NCI-H2171 treated with DMSO at 0.1 percent for 48 hours (cell line): ENCODE measurements at regions not wholly inside any gene's neighbourhood (a gene's known extent, or its start where the extent isn't known, plus 50 kb on each side); places are given as distances from the start of the nearest gene placed in this dataset.
"Not testable (repeated sequence)": the region's sequence is repeated elsewhere in the genome, so short reads cannot be mapped to it uniquely, and the experiment has no call there.

Source experiments
- DNase-seq: peaks from one replicate; lab custom pipeline; 2025; lab: John Stamatoyannopoulos, UW

DNA sequence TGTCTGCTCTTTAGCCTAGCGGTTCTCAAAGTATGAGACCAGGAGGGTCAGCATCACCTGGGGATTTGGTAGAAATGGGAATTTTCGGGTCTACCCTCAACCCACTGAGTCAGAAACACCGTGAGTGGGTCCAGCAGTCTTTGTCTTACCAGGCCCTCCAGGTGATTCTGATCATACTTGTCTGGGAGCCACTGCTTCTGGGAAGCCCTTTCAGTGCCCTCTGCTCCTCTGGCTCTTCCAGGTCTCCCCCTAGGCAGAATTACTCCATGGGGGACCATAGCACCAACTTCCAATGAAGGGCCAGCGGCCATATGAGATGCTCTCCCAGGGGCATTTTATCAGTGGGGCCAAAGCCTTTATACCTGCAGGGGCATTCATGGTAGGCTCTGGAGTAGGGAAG is 81.0 kb upstream of the ETV3 start:
- no peak for DNase-seq

DNA sequence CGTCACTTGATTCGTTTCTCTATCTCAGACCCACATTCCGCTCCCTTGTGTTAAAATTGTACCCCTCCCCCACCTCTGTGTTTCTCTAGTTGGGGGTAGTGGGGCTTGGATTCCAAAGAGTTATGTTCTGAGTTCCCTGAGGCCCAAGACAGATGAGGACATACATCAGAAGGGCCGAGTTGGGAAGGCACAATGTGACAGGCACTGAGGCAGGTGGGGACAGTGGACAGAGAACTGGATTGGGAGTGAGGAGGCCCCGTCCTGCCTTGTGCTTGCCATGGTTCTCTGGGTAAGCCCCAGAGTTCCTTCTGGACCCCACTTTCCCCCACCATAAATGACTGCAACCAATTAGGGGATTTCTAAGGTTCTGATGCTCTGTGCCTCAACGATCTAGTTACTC is 80.5 kb upstream of the ETV3 start:
- no peak for DNase-seq

DNA sequence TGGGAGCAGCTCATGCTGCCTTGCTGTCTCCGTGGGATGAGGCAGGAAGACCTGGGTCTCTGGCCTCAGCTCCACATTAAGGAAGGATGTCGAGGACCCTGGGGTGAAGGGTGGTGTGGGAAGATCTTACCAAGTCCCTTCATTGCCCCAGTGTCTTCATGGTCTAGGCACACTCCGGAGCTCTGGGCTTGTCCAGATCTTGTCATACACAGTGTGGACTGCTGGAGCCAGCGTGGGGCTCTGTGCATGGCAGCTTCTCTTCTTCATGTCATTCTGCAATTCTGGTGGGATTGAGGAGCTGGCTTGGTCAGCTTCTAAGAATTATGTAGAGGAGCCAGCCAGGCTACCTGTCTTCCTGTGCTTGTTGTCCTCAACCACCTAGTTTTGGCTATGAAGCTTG is 79.3 kb upstream of the ETV3 start:
- no peak for DNase-seq

DNA sequence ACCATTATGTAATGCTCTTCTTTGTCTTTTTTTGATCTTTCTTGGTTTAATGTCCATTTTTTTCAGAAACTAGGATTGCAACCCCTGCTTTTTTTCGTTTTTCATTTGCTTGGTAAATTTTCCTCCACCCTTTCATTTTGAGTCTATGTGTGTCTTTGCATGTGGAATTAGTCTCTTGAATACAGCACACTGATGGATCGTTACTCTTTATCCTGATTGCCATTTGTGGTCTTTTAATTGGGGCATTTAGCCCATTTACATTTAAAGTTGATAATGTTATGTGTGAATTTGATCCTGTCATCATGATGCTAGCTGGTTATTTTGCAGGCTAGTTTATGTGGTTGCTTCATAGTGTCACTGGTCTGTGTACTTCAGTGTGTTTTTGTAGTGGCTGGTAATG is 75.6 kb upstream of the ETV3 start:
- DNase-seq = no peak

DNA sequence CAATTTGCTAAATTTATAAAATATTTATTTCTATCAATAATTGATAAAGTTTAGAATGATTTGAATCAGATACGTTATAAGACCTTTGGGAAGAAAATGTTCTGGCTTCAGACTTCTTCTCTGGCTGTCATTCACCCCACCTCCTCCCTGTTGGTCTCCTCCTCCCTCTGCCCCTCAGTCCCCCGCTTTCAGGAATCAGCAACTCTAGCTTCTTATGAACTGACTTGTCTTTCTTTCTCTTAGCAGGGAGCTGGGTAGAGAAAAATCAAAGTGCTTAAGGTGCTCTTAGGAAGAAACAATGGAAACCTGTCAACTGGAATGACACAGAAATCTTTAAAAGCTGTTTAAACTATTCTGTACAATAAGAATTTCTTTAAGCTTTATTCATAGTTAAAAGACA is 71.3 kb upstream of the ETV3 start:
- no peak for DNase-seq

DNA sequence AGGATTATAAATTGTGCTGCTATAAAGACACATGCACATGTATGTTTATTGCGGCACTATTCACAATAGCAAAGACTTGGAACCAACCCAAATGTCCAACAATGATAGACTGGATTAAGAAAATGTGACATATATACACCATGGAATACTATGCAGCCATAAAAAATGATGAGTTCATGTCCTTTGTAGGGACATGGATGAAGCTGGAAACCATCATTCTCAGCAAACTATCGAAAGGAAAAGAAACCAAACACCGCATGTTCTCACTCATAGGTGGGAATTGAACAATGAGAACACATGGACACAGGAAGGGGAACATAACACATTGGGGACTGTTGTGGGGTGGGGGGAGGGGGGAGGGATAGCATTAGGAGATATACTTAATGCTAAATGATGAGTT is 67.8 kb upstream of the ETV3 start:
- not testable (repeated sequence) for DNase-seq

DNA sequence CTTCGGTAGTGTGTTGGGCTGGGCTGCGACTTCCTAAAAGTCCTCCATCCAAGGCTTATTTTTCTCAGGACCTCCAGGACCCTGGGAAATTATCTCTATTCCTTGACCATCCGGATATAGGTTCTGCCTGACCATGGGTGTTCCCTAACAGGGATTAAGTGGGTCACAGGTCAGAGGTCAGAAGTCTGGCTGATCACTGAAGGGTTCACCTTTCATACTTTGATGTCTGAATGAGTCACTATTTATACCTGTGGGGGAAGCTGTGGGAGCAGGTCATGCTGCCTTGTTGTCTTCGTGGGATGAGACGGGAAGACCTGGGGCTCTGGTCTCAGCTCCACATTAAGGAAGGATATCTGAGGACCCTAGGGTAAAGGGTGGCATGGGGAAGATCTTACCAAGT is 65.0 kb upstream of the ETV3 start:
- DNase-seq = no peak

DNA sequence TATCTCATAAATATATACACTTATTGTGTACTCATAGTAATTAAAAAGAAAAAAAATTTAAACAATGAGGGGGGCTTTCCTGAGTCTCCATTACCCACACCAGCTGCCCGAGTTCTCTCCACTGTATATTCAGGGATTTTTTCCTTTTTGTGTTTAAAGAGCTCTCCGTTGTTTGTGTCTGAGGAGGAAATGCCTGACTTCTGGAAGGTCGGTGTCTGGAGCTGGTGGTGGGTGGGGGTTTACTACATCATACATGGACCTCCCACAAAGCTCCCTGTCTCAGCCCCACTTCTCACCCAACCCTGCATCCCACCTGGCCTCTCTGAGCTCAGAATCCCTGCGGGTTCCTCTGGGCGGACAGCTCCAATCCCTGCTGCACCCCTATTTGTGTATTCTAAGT is 64.1 kb upstream of the ETV3 start:
- DNase-seq = no peak

DNA sequence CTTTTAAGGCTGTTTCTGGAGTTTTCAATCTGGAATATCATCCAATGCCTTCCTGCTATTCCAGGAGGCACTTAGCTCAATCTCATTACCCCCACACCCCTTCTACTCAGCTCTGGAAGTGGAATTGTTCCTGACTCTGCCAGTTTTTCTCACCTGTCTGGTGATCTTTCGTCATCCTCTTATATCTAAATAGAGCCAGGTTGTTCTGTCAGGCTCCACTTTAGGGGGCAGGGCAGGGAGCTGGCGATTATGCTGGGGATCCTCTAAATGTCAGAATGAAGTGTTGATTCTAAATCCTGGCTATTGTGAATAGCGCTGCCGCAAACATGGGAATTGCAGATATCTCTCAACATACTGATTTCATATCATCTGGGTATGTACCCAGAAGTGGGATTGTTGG is 63.6 kb upstream of the ETV3 start:
- DNase-seq = no peak

DNA sequence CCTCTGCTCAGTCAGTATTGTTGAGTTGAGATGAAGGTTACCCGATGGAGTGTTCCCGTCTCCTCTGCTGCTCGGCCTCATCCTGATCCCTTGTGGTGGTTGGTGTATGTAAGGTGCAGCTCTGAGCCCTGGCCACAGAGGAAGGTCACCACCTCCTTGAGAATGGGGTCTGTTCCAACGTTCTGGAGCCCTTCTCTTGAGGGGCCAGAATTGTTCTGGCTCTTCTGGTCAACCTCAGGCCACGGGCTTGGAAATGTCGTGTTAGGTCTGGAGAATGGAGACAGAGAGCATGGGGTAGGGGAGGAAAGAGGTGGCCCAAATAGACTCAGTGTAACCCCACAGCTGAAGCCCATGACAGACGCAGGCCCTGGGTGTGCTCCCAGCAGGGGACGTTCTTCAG is 62.3 kb upstream of the ETV3 start:
- no peak for DNase-seq

DNA sequence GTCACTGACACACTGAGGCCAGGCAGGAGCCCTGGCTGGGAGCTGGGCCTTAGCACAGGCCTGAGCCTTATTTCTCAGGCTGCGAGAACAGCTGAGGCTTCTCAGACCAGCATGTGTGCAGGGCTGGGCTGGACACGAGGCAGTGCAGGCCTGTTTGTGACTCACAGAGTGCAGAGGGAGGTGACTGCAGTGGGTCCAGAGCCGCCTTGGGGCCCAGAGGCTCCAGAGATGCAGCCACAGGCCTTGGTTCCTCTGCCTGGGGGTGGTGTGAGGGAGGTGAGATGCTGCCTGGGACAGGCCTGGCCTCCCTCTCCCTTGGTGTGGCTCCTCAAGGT is 61.2 kb upstream of the ETV3 start:
- no peak for DNase-seq

DNA sequence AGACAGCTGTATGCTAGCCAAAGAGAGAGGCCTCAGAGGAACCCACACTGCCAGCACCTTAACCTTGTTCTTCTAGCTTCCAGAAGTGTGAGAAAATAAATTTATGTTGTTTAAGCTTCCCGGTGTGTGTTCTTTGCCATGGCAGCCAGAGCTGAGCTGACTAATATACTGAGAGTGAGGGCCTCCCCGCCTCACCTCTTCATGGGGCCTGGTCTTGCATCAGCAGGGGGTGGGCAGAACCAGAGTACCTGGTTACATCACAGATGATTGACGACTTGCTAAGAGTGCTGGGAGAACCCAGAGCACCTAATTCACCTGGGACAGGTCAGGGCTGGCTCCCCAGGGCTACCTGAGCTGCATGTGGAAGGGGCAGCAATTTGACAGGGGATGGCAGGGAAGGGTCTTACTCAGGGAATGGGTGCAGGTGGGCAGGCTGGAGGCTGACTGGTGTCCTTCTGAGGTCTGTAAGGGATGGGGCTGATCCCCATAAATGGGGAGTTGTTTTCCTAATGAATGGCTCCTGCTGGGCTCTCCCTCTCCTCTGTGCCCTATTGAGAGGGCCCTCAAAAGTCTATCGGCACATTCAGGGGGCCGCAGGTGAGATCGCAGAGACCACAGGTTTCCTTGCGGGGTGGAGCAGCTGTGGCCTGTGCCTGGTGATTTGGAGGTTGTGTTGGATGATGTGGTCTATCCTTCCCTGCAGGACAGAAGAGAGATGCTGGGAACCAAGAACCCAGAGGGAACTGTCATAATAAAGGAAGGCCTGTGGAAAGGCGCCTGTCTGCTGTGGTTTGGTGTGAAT is 60.6 kb upstream of the ETV3 start:
- no peak for DNase-seq

DNA sequence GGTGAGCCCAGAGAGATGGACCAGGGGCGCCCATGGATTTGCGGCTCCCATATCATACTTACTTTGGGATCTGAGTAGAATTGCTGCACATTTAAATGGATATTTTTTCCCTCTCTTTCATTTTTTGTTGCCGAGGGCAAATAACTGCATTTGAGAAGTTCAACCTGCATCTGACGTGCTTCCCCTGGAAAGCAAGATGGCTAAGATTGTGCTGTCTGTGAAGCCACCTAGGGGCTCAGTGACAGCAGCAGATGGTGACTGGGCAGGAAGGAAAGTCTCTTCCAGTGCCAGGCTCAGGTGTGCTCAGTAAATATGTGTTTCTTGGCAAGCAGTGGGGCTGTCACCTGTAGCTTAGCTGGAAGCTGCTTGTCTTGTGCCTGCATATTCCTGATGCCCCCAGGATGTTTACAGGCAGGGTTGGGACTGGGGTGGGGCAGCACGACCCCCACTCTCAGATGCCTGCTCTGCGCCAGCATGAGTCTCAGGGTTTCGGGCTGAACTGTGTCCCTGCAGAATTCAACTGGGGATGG is 59.8 kb upstream of the ETV3 start:
- peak; percentile 6 for DNase-seq

DNA sequence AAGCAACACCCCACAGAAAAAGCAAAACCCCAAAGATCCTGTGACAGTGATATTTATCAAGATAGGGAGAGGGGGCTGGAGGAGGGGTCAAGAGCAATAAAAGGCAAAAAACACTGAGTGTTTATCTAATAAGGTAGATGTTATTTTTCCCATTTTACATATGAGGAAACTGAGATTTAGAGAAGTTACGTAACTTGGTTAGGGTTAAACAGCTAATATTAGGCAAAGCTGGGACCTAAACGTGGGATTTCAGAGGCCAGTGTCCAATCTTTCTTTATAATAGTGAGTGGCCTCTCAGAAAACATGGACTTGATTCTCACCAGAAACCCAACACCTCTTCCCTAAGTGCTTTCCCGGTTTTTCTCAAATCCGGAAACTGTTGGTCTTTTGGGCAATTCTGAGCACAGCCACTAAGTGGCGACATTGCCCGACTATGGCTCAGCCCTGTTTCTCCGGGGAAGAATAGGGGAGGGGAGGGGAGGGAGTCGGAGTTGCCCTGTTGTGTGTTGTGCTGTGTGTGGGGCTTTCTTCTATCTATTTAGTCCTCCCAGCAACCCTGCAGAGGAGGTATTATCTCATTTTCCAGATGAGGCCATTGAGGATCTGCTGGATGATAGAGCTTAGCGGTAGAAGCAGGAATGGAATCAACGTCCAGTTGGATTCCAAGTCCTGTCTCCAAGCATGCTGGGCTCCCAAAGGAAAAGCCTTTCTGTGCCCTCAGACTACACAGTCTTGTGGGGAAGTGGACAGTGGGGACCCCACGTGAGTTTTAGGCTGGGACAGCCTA is 58.7 kb upstream of the ETV3 start:
- DNase-seq = peak; percentile 17

DNA sequence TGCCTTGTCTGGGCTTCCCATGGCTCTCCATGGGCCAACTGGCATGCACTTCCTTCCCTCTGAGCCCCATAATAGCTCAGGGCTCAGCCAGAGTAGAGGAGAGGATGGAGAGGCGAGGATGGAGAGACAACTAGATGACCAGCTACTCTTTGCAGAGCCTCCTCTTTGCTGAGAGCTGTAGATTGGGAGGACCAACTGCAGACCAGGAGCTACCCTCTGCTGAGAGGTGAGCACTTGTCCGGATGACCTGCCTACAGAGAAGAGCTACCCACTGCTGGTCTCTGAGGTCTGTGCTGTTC is 58.0 kb upstream of the ETV3 start:
- DNase-seq = no peak

DNA sequence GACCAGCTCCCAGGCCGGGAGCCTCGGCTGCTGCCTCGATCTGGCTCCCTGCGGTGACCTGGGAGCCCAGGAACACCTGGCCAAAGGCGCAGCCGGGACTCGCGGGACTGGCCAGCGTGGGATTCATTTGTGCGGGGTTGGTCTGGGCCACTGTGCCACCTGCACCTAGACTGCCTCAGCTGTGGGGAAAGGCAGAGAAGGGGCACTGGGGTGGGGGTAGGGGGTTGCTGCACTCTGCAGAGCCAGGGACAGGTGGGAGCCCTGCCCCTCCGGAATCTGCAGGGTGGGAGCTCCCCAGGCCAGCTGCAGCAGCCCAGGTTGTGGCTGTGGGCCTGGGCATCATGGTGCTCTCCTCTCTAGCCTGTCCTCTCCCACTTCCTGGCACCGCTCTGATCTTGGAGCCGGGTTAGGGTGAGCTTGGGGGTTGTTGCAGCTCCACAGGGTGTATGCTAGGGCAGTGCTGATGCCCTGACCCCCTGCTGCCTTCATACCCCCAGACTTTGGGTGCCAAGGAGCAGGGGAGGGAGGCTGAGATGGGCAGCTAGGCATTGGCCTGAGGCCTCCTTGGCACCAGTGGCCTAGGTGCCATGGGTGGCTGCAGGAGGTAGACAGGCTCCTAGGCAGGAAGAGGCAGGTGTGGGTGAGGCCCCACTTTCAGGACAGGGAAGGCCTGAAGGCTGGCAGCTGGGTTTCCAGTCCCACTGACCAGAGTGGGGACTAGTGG is 57.5 kb upstream of the ETV3 start:
- DNase-seq = no peak

DNA sequence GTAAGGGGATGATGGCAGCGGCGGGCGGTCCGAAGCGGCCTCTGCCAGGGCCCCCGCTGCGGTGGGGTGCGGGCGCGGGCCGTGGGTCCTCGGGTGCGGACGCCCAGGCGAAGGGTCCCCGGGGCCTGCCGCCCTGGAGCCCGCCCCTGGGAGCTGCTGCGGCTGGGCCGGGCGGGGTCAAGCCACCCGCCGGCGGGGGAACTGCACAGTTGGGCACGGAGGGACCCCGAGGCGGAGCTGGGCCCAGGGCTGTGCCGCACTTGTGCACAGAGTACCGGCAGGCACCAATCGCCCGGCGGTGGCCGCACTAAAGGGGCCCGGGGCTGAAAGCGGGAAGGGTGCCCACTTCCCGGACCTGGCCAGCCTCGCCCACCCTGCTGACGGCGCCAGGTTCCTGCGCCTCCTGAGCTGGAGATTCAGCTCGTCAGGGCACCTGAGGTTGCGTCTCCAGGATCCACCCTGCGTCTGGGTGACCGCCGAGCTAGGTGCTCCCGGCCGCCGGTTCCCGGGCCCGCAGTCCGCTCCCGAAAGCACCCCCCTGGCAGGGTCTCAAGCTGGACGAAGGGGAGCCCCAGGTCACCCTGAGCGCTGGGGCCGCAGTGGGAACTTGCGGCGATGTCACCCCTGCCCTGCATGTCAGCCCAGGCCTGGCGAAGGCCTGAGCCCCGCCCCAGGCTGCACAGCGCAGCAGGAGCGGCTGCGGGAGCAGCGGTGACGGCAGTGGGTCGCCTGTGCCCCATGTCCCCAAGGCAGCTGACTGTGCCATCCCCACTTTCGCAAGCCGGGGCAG is 56.7 kb upstream of the ETV3 start:
- no peak for DNase-seq

DNA sequence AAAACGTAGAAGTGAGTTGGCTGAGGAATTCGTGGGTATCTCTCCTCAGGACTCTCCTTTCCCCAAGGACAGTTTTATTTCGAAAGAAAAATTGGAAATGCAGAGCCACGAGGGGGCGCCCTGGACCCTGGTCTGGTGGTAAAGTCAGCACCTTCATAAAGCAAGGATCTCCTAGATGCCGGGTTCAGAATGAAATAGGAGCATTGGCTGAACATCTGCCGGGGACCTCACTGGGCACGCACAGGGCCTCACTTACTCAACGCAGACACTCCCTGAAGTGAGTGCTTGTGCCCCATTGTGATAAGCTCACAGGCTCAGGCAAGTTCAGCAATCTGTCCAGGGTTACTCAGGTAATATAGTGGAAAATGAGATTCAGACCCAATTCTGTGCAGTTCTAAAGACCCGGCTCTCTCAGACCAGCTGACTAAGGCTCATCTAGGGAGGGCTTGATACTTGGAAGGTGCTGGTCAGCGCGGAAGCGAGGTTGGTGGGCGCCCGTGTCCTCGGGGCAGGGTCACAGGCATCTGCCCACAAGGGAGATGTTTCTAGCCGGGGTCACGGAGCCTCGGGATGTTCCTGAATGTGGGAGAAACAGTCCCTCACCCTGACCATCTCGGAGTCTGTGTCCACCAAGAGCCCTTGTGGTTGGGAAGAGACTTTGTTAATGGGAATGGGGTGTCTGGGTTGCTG is 55.7 kb upstream of the ETV3 start:
- peak; percentile 36 for DNase-seq

DNA sequence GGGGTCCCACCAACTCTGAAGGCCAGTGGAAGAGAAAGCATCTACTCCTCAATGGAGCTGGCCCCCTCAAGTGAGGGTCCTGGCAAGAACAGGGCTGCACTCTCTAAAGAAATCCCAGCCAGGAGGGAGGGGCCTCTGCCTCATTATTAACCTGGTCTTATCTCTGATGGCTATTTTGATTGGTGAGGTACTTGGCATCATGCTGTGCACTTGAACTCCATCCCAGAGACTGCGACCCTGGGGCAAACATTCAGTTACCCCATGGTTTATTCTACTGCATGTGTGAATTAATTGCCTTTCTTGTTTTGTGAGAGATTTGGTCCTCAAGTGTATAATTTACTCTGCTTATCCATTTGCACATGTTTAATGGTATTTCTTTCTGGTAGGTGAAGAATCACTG is 55.0 kb upstream of the ETV3 start:
- DNase-seq = no peak

DNA sequence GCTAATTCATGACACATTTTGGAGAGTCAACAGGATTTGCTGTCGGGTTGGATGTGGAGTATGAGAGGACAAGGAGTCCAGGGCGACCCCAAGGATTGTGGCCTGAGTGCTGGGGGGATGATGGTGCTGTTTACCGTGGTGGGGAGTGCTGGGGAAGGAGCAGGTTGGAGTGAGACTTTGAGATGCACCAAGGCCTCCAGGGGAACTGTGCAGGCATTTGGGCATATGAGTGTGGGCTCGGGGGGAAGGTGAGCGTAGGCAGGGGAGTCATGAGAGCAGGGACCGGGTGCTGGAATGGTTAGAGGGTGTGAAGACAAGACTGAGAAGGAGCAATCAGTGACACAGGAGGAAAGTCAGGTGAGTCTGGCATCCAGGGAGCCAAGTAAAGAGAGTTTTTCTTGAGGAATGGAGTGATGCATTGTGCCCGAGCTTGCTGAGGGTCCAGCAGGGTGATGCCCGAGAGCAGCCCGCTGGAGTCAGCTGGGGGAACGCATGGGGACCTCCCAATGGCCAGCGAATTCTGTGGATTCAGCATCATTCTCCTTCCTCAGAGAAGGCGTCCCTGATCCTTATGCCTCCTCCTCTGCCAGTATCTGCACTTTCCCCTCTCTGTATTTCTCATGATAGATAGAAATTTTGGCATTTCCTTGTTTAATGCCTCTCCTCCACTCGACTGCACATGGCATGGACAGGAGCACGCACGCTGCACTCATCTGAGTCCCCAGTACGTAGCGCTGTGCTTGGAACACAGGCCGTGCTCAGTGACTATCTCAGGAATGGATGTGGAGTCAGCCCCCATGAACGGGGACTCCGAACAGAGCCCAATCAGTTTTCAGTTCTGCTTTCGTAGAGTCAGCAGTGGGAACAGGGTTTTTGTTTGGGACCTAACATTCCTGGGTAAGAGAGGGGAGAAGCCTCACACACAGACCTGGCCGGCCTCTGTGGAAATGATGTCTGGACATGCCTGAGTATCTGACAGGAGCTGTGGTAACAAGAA is 52.1 kb upstream of the ETV3 start:
- DNase-seq = no peak
